CD14-positive monocyte (primary cell): ENCODE measurements at regions not wholly inside any gene's neighbourhood (a gene's known extent, or its start where the extent isn't known, plus 50 kb on each side); places are given as distances from the start of the nearest gene placed in this dataset.

Source experiments
- DNase-seq, 3 donors: peaks; one replicate each; pipeline ENCODE4 v3.0.0-alpha.2; 2011 to 2022
- H2AFZ ChIP-seq: 2 replicates; pipeline ENCODE4 v1.6.0; 2012; ENCODE audit warnings: mild to moderate bottlenecking, low read depth, low read length, inconsistent platforms; ENCODE audit not compliant: insufficient read depth, poor library complexity, severe bottlenecking
- H3K27ac ChIP-seq, 2 donors: 1 replicate in 1 of 2; 2 replicates in 1 of 2; pipeline ENCODE4 v1.5.1; 2012 to 2013; ENCODE audit warnings: low read length in 2 of 2, control low read depth in 1 of 2, inconsistent platforms in 1 of 2, low read depth in 1 of 2, mild to moderate bottlenecking in 1 of 2
- H3K27me3 ChIP-seq, 2 donors: one replicate each; pipeline versions ENCODE4 v1.6.0 to v1.6.1; 2011 to 2013; ENCODE audit warnings: low read length in 2 of 2; ENCODE audit not compliant: control insufficient read depth in 2 of 2, insufficient read depth in 2 of 2
- H3K36me3 ChIP-seq, 2 donors: replicated peaks in 1 of 2; 1 replicate in 1 of 2; 2 replicates in 1 of 2; pipeline versions ENCODE4 v1.5.1 to v1.6.1; 2012 to 2013; ENCODE audit warnings: low read length in 2 of 2, control low read depth in 1 of 2, inconsistent platforms in 1 of 2, mild to moderate bottlenecking in 1 of 2; ENCODE audit not compliant: insufficient read depth in 2 of 2, control insufficient read depth in 1 of 2
- H3K4me1 ChIP-seq, 2 donors: 1 replicate in 1 of 2; 2 replicates in 1 of 2; pipeline versions ENCODE4 v1.5.1 to v1.6.1; 2012 to 2013; ENCODE audit warnings: low read length in 2 of 2, control low read depth in 1 of 2, inconsistent platforms in 1 of 2, mild to moderate bottlenecking in 1 of 2, moderate library complexity in 1 of 2; ENCODE audit not compliant: insufficient read depth in 2 of 2, control insufficient read depth in 1 of 2
- H3K4me2 ChIP-seq: replicated peaks from 2 replicates; pipeline ENCODE3; 2012; ENCODE audit warnings: low read length, moderate library complexity, mild to moderate bottlenecking; ENCODE audit not compliant: poor library complexity, severe bottlenecking; ENCODE audit errors: extremely low read depth
- H3K4me3 ChIP-seq, 3 experiments: fragments of 200-600 bp in 1 of 3; sonication (generic) in 1 of 3; replicated peaks in 1 of 3; 1 replicate in 2 of 3; 2 replicates in 1 of 3; pipeline ENCODE4 v1.5.1; 2011 to 2013; ENCODE audit warnings: low read length in 3 of 3, mild to moderate bottlenecking in 3 of 3, control low read depth in 2 of 3, low read depth in 2 of 3, inconsistent platforms in 1 of 3, moderate library complexity in 1 of 3
- H3K79me2 ChIP-seq: 2 replicates; pipeline ENCODE4 v1.6.0; 2012; ENCODE audit warnings: mild to moderate bottlenecking, control low read depth, inconsistent platforms, low read length, moderate library complexity; ENCODE audit not compliant: insufficient read depth
- H3K9ac ChIP-seq: 2 replicates; pipeline ENCODE4 v1.6.0; 2017; ENCODE audit warnings: low read length, mild to moderate bottlenecking; ENCODE audit not compliant: insufficient read depth, poor library complexity, severe bottlenecking
- H3K9me3 ChIP-seq, 2 donors: replicated peaks in 1 of 2; 1 replicate in 1 of 2; 2 replicates in 1 of 2; pipeline versions ENCODE4 v1.5.1 to v1.6.1; 2012 to 2013; ENCODE audit warnings: low read length in 2 of 2, control low read depth in 1 of 2; ENCODE audit not compliant: control insufficient read depth in 1 of 2, insufficient read depth in 1 of 2
- H4K20me1 ChIP-seq: 2 replicates; pipeline ENCODE4 v1.6.0; 2012; ENCODE audit warnings: mild to moderate bottlenecking, low read length, control low read depth, moderate library complexity; ENCODE audit not compliant: insufficient read depth
- H3K27ac Mint-ChIP-seq, 7 donors: one replicate each; pipeline ENCODE4 v1.8.0; 2020; ENCODE audit warnings: mild to moderate bottlenecking in 7 of 7, mixed read lengths in 7 of 7, moderate library complexity in 6 of 7, inconsistent platforms in 2 of 7
- H3K27me3 Mint-ChIP-seq, 3 donors: one replicate each; pipeline ENCODE4 v1.8.0; 2021 to 2022; ENCODE audit warnings: low read depth in 3 of 3, mild to moderate bottlenecking in 3 of 3, mixed read lengths in 3 of 3, moderate library complexity in 3 of 3, inconsistent platforms in 1 of 3
- H3K36me3 Mint-ChIP-seq, 2 donors: one replicate each; pipeline ENCODE4 v1.8.0; 2020; ENCODE audit warnings: mixed read lengths in 2 of 2, inconsistent platforms in 1 of 2, mild to moderate bottlenecking in 1 of 2
- H3K4me1 Mint-ChIP-seq: one replicate; pipeline ENCODE4 v1.8.0; 2020; ENCODE audit warnings: mild to moderate bottlenecking, mixed read lengths
- H3K4me3 Mint-ChIP-seq, 2 donors: one replicate each; pipeline ENCODE4 v1.8.0; 2020; ENCODE audit warnings: mild to moderate bottlenecking in 2 of 2, mixed read lengths in 2 of 2, moderate library complexity in 1 of 2
- H3K9me3 Mint-ChIP-seq, 7 donors: one replicate each; pipeline ENCODE4 v1.8.0; 2020 to 2022; ENCODE audit warnings: mixed read lengths in 7 of 7, mild to moderate bottlenecking in 6 of 7, moderate library complexity in 6 of 7, inconsistent platforms in 2 of 7
- WGBS: methylation state at CpG from one replicate; pipeline ENCODE4 v1.1.5; 2013; ENCODE audit warnings: missing lambda C conversion rate; ENCODE audit not compliant: insufficient coverage; 5-methylcytosine and 5-hydroxymethylcytosine counted together
- intact Hi-C, 2 donors: fragments of 100-400 bp; cut with micrococcal nuclease; formaldehyde crosslinking; loops; one replicate each; pipeline versions ENCODE4 v1.15.0 to v1.15.1; 2023
- TF ChIP-seq, protein P1 (sequence below): fragments of 200-600 bp; IDR thresholded peaks from one replicate; pipeline ENCODE4 v1.8.0; 2022; ENCODE audit warnings: antibody characterized with exemption, mild to moderate bottlenecking

DNA sequence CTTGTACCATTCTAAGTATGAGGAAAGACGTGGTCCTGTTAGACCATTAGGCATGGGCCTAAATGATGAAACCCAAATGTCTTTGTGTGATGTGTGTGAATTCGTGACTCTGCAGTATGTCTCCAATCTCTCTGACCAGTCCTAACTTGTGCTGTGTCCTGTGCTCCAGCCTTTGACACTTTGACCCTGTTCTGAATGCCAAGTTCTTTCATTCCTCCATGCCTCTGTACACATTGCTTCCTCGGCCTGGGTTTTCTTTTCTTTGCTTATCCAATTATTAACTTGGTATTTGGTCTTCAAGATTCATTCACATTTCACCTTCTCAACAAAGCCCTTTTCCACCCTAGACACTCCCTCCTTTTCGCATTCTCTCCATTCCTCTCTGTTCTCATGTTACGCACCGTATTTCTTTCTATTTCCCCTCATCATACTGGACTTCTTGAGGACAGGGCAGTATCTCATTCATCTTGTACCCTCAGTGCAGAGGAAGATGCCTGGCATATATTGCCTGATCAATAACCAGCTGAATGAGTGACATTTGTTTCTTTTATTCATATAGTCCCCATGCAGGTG lies 138.7 kb downstream of the F11 start:
- Histone ChIP-seq H3K9ac (no peak overlapping the region), H3K9me3 (peaks cover 16 to 20% of the 10 kb centered on the region in 2 donors), H3K79me2 (no peaks in the 10 kb centered on the region), H2AFZ (no peak overlapping the region), H3K36me3 (no peaks in the 10 kb centered on the region), H4K20me1 (no peaks in the 10 kb centered on the region), H3K4me3 (no peak overlapping the region), H3K4me2 (no peak overlapping the region), H3K4me1 (no peaks in the 10 kb centered on the region), H3K27me3 (no peaks in the 10 kb centered on the region), H3K27ac (no peak overlapping the region)
- H3K27ac Mint-ChIP-seq: no peak overlapping the region
- H3K27me3 Mint-ChIP-seq: no peaks in the 10 kb centered on the region
- WGBS: 78% methylated on average over 6 of the region's 6 CpGs
- H3K36me3 Mint-ChIP-seq: no peaks in the 10 kb centered on the region
- intact Hi-C loops: no loop called here
- TF ChIP-seq, protein P1, sequence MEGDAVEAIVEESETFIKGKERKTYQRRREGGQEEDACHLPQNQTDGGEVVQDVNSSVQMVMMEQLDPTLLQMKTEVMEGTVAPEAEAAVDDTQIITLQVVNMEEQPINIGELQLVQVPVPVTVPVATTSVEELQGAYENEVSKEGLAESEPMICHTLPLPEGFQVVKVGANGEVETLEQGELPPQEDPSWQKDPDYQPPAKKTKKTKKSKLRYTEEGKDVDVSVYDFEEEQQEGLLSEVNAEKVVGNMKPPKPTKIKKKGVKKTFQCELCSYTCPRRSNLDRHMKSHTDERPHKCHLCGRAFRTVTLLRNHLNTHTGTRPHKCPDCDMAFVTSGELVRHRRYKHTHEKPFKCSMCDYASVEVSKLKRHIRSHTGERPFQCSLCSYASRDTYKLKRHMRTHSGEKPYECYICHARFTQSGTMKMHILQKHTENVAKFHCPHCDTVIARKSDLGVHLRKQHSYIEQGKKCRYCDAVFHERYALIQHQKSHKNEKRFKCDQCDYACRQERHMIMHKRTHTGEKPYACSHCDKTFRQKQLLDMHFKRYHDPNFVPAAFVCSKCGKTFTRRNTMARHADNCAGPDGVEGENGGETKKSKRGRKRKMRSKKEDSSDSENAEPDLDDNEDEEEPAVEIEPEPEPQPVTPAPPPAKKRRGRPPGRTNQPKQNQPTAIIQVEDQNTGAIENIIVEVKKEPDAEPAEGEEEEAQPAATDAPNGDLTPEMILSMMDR: no peak
- no peak for DNase-seq
- no peaks in the 10 kb centered on the region for H3K4me1 Mint-ChIP-seq
- H3K9me3 Mint-ChIP-seq: peaks cover 16 to 26% (median 20%) of the 10 kb centered on the region in 7 donors
- H3K4me3 Mint-ChIP-seq: no peak overlapping the region

DNA sequence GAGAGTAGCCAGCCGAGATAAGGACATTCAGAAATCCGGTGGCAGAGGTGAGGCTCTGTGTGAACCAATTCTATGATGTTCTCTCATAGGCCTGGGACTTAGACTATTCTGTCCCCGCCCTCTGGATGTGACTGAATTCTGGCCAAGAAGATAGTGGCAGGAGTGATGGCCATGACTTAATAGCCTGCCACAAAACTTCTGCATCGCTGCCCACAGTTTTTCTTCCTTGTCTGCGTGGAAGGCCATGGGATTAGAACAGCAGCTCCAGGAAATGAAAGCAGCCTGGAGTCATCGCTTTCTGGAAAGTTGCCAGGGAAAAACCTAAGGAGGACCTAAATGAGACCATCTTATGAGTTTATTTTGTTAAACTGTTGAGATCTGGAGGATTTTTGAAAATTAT lies 134.7 kb downstream of the F11 start:
- Histone ChIP-seq H4K20me1 (no peaks in the 10 kb centered on the region), H3K27ac (no peak overlapping the region), H3K9ac (no peak overlapping the region), H3K4me1 (no peaks in the 10 kb centered on the region), H3K4me2 (no peak overlapping the region), H3K9me3 (peaks cover 7 to 9% of the 10 kb centered on the region in 2 donors), H3K79me2 (no peaks in the 10 kb centered on the region), H3K4me3 (no peak overlapping the region), H3K36me3 (no peaks in the 10 kb centered on the region), H2AFZ (no peak overlapping the region), H3K27me3 (no peaks in the 10 kb centered on the region)
- Mint-ChIP-seq H3K27me3 (no peaks in the 10 kb centered on the region), H3K36me3 (no peaks in the 10 kb centered on the region), H3K4me1 (no peaks in the 10 kb centered on the region), H3K27ac (no peak overlapping the region), H3K9me3 (peaks cover 5 to 16% (median 11%) of the 10 kb centered on the region in 7 donors), H3K4me3 (no peak overlapping the region)
- intact Hi-C loops: no loop called here
- no peak for DNase-seq
- TF ChIP-seq, protein P1: no peak
- WGBS: 93% methylated on average over 5 of the region's 6 CpGs
